GM21737 (cell line): ENCODE measurements at regions not wholly inside any gene's neighbourhood (a gene's known extent, or its start where the extent isn't known, plus 50 kb on each side); places are given as distances from the start of the nearest gene placed in this dataset.

Experiments used
- ATAC-seq: cut with Tn5 transposase; IDR thresholded peaks from one replicate; pipeline ENCODE4 v1.9.1; 2021; ENCODE audit warnings: mild to moderate bottlenecking, moderate library complexity; ENCODE audit not compliant: unreplicated experiment

- no peak for ATAC-seq
Observed at GRCh38 chr5:67401172-67401571, 204.6 kb upstream of the CD180 start.

GRCh38 chr5:67400752-67401151 is 204.2 kb upstream of the CD180 start:
- ATAC-seq, result no peak

- no peak for ATAC-seq
Observed at GRCh38 chr5:67395790-67396418, 199.3 kb upstream of the CD180 start.

- ATAC-seq, result no peak
Observed at GRCh38 chr5:67393211-67393610, 196.6 kb upstream of the CD180 start.

- ATAC-seq, result no peak
Observed at GRCh38 chr5:67390935-67391334, 194.3 kb upstream of the CD180 start.

DNA sequence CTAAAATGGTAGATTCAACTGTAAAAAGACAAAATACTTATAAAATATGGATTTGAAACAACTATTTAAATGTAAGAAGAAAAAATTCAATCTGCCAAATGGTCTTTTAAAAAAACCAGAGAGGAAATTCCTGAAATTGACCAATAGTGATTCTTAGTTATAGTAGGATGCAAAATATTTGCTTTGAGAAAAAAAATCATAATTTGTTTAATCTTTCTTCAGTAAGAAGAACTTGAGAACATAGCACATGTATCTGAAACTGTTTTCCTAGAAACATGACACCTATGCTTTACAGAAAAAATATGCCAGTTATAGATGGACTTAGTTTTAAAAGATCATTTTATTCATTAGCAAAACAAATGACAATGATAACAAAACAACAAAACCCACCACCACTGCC is 186.9 kb upstream of the CD180 start:
- ATAC-seq, result no peak

- no peak for ATAC-seq
Observed at GRCh38 chr5:67381236-67381880, 184.8 kb upstream of the CD180 start.

- no peak for ATAC-seq
Observed at GRCh38 chr5:67380431-67380830, 183.8 kb upstream of the CD180 start.

DNA sequence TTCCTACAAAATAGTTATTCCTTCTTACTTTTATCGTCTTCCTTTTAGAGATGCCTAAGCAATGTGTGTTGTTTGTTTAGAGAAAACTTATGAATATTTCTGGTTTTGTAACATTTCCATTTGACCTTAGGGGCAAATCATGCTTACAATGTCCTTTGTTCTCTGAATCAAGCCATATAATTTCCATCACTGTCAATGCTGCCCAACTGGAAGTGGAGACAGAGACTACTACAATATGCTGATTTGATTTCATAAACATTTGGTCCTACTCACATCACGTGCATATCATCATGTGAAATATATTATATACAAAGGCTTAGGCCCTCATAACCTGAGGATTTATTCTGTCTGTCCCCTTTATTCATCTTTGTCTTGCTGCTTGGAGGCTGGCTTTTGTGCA is 183.2 kb upstream of the CD180 start:
- no peak for ATAC-seq

DNA sequence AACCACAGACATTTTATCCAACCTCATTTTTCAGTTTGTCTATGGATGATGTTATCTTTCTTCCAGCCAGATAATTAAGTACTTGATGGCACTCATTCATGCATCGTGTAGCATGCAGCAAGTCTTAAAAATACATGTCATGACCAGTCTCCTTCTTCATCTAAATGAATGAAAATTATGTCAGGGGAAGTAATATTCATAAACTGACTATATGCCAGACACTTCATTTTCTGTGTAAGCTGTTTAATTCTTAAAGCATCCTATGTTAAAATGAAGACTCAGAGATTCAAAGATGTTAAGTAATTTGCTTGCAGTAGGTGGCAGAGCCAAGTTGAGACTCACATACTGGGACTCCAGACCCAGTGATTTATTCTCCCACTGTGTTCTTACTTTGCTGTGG is 181.7 kb upstream of the CD180 start:
- ATAC-seq, result no peak

- ATAC-seq, result no peak
Observed at GRCh38 chr5:67377631-67378030, 181.0 kb upstream of the CD180 start.

DNA sequence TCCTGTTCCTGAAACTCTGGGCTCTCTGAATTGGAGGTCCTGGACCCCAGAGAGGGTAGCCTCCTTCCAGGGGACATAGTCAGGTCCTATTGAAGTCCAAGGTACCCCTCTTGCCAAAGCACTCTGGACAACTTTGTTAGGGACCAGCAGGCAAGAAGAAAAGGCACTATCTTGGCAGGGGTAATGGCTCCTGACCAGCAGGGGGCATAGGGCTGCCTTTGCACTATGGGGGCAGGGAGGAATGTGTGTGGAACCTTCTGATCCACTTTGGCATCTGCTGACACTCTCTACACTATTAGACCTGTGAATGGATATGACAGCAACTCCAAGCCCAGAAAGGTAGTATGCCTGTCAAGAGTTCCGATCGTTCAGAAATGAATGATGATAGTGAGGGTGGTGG is 179.0 kb upstream of the CD180 start:
- ATAC-seq, result no peak

GRCh38 chr5:67374378-67374777 is 177.8 kb upstream of the CD180 start:
- ATAC-seq, result no peak

GRCh38 chr5:67373518-67373917 is 176.9 kb upstream of the CD180 start:
- ATAC-seq, result no peak

DNA sequence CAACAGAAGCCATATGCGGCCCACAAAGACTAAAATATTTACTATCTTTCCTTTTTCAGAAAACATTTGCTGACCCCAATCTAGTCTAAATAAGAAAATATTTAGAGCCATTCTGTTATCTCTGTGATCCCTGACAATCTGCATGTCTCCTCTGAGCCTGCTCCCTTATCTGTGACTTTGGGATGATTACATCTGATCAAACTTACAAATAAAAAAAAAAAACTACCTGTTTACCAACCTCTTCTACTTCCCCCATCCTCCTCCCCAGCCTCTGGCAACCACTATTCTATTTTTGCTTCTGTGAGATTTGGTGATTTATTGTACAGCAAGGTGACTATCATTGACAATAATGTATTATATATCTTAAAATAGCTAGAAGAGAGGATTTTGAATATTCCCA is 176.3 kb upstream of the CD180 start:
- no peak for ATAC-seq

DNA sequence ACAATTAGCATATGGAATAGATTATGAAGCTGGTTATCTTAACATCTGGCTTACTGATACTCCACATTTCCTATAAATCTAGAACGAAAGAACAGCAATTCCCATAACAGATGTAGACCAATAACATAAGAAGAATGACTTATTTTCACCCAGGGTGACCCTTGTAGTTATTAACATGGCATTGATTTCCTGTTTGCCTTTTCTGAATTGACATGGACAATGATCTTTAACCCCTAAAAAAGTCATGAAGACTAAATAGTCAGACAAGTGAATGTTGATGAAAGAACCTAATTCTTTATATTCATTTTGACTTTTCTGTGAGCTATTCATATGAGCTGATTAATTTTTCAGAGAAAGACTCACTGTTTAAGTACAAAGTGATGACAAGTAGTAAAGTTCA is 175.3 kb upstream of the CD180 start:
- no peak for ATAC-seq

GRCh38 chr5:67366691-67367395 is 170.2 kb upstream of the CD180 start:
- no peak for ATAC-seq

- ATAC-seq, result no peak
Observed at GRCh38 chr5:67366276-67366675, 169.7 kb upstream of the CD180 start.

DNA sequence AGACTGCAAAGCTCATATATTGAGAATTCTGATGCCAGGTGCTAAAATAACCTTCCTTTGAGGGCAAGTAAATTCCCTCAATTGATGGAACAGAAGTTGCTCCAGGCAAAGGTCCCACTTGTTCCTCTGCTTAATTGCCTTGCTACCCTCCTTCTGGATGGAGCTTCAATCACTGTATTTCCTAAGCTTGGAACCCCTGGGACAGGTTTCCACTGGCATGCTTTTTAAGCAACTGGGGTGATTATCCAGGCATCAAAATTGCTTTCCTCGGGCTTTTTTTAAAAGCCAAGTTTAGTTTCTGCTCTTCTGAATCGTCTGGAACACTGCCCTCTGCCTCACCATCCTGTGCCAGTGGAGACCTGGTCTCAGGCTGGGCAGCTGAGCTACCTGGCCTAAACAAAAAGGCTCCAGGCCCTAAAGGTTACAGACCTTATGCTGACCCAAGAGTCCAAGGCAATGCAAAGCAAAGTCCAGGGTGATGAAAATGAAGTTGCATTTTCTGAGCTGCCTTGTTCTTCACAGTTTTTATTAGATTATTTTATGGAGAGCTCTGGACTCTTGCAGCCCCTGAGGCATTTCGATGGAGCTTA is 167.9 kb upstream of the CD180 start:
- no peak for ATAC-seq

GRCh38 chr5:67363963-67364362 is 167.4 kb upstream of the CD180 start:
- no peak for ATAC-seq

DNA sequence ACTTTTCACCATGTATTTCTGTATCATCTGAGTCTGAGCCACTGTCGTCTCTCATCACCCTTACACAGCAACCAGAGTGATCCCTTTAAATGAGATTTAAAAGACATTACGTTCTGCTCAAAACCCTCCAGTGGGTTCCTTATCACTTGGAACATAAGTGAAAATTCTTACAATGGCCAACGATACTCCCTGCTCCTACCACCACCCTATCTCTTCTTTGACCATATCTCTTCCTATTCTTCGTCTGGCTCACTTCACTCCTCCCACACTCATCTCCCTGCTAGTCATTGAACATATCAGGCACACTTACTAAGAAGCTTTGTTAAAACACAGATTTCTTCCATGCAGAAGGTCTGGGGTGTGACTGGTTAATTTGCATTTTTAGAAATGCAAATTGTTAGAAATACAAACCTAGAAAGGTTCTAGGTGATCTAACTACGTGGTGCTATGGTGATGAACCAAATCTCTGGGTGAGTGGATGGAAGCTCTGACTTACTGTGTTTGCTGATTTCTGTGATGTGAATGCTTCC is 166.6 kb upstream of the CD180 start:
- no peak for ATAC-seq
